Sigmoid colon (tissue), 3 donors: ENCODE measurements at regions not wholly inside any gene's neighbourhood (a gene's known extent, or its start where the extent isn't known, plus 50 kb on each side); places are given as distances from the start of the nearest gene placed in this dataset.

Source experiments
- CTCF ChIP-seq, 4 experiments: fragments of 450-650 bp in 3 of 4; fragments of 200-600 bp in 1 of 4; IDR thresholded peaks; one replicate each; pipeline ENCODE4 v1.5.1; 2016 to 2019; ENCODE audit warnings: antibody characterized with exemption in 4 of 4, mild to moderate bottlenecking in 3 of 4, moderate library complexity in 2 of 4
- POLR2A ChIP-seq, 2 donors: fragments of 450-650 bp; IDR thresholded peaks; one replicate each; pipeline ENCODE4 v1.6.1; 2016; ENCODE audit warnings: antibody characterized with exemption in 2 of 2, mild to moderate bottlenecking in 2 of 2, moderate library complexity in 2 of 2

GRCh38 chr9:106557996-106558667, 304.8 kb upstream of the ZNF462 start:
- TF ChIP-seq POLR2A (IDR thresholded peaks at IDR 0.05) (no peak), CTCF (IDR thresholded peaks at IDR 0.05) (no peak)
